IMR-90 (cell line): ENCODE measurements at regions not wholly inside any gene's neighbourhood (a gene's known extent, or its start where the extent isn't known, plus 50 kb on each side); places are given as distances from the start of the nearest gene placed in this dataset.
A peak's percentile ranks its signal among the peaks of the same experiment; 100 is the strongest.

ENCODE experiments used
- ATAC-seq: fragments of 200-7000 bp; cut with Tn5 transposase; 2 replicates; pipeline ENCODE4 v1.9.1; 2020; ENCODE audit warnings: low read depth, mild to moderate bottlenecking, moderate library complexity
- BruUV-seq: library from RNA; stranded (reverse); fragments of 400-500 nt; replicated peaks from 2 replicates; lab custom pipeline; 2021; lab: Mats Ljungman, UMichigan
- CTCF ChIA-PET: fragments of 300-600 bp; formaldehyde crosslinking; extraction: SDS; loops from one replicate; lab custom pipeline; 2021; ENCODE audit warnings: antibody characterized with exemption; lab: Yijun Ruan, JAX
- POLR2A ChIA-PET: fragments of 300-600 bp; sonication (Branson Sonifier 250); formaldehyde crosslinking; loops from one replicate; lab custom pipeline; 2022; ENCODE audit warnings: antibody characterized with exemption; ENCODE audit not compliant: unreplicated experiment; lab: Charles Lee
- DNase-seq: peaks from one replicate; pipeline ENCODE4 v3.0.0; 2013
- H2AFZ ChIP-seq: replicated peaks from 2 replicates; pipeline ENCODE3; 2013; ENCODE audit warnings: low read length, mild to moderate bottlenecking; ENCODE audit not compliant: poor library complexity
- H2AK5ac ChIP-seq: 2 replicates; pipeline ENCODE4 v1.6.1; 2013; ENCODE audit warnings: low read depth, low read length, inconsistent platforms
- H2AK9ac ChIP-seq: replicated peaks from 2 replicates; pipeline ENCODE3; 2013; ENCODE audit warnings: mild to moderate bottlenecking, low read depth, low read length, moderate library complexity; ENCODE audit not compliant: poor library complexity
- H2BK120ac ChIP-seq: 2 replicates; pipeline ENCODE4 v1.6.1; 2013; ENCODE audit warnings: low read depth, low read length, inconsistent platforms
- H2BK15ac ChIP-seq: 3 replicates; pipeline ENCODE4 v1.6.1; 2013; ENCODE audit warnings: low read depth, low read length, inconsistent platforms
- H2BK20ac ChIP-seq: 2 replicates; pipeline ENCODE4 v1.6.1; 2013; ENCODE audit warnings: low read depth, mild to moderate bottlenecking, inconsistent platforms, low read length, moderate library complexity
- H2BK5ac ChIP-seq: 2 replicates; pipeline ENCODE4 v1.6.1; 2013; ENCODE audit warnings: mild to moderate bottlenecking, low read depth, low read length, inconsistent platforms; ENCODE audit not compliant: poor library complexity, severe bottlenecking
- H3K14ac ChIP-seq: replicated peaks from 2 replicates; pipeline ENCODE4 v1.6.1; 2013; ENCODE audit warnings: low read depth, low read length, inconsistent platforms
- H3K18ac ChIP-seq: 2 replicates; pipeline ENCODE4 v1.6.1; 2013; ENCODE audit warnings: low read depth, low read length, control low read depth
- H3K23ac ChIP-seq: 2 replicates; pipeline ENCODE4 v1.6.1; 2013; ENCODE audit warnings: low read depth, low read length, inconsistent platforms
- H3K27ac ChIP-seq: 2 replicates; pipeline ENCODE4 v1.5.1; 2013; ENCODE audit warnings: mild to moderate bottlenecking, control low read depth, low read length; ENCODE audit not compliant: insufficient read depth
- H3K27me3 ChIP-seq: 2 replicates; pipeline ENCODE4 v1.6.1; 2013; ENCODE audit warnings: low read length; ENCODE audit not compliant: control insufficient read depth, insufficient read depth
- H3K36me3 ChIP-seq: 2 replicates; pipeline ENCODE4 v1.6.1; 2013; ENCODE audit warnings: low read length, mixed read lengths; ENCODE audit not compliant: control insufficient read depth, insufficient read depth
- H3K4ac ChIP-seq: 2 replicates; pipeline ENCODE4 v1.6.1; 2013; ENCODE audit warnings: low read depth, low read length, inconsistent platforms
- H3K4me1 ChIP-seq: 2 replicates; pipeline ENCODE4 v1.6.1; 2013; ENCODE audit warnings: low read length, mixed read lengths; ENCODE audit not compliant: control insufficient read depth, insufficient read depth
- H3K4me2 ChIP-seq: 2 replicates; pipeline ENCODE4 v1.6.1; 2013; ENCODE audit warnings: low read depth, mild to moderate bottlenecking, control low read depth, low read length, moderate library complexity
- H3K4me3 ChIP-seq: 2 replicates; pipeline ENCODE4 v1.5.1; 2013; ENCODE audit warnings: low read depth, mild to moderate bottlenecking, control low read depth, low read length, moderate library complexity; ENCODE audit not compliant: insufficient read depth
- H3K56ac ChIP-seq: 2 replicates; pipeline ENCODE4 v1.6.1; 2013; ENCODE audit warnings: low read length, inconsistent platforms; ENCODE audit not compliant: insufficient read depth; ENCODE audit errors: extremely low read depth
- H3K79me1 ChIP-seq, 2 experiments: 2 replicates each; pipeline ENCODE4 v1.6.1; 2013; ENCODE audit warnings: low read length in 2 of 2, inconsistent platforms in 1 of 2, low read depth in 1 of 2
- H3K9ac ChIP-seq: 2 replicates; pipeline ENCODE4 v1.6.1; 2013; ENCODE audit warnings: low read depth, low read length, control low read depth
- H3K9me1 ChIP-seq: 2 replicates; pipeline ENCODE4 v1.6.1; 2013; ENCODE audit warnings: low read length, inconsistent platforms; ENCODE audit not compliant: insufficient read depth
- H3K9me3 ChIP-seq: 2 replicates; pipeline ENCODE4 v1.6.1; 2013; ENCODE audit warnings: low read length; ENCODE audit not compliant: control insufficient read depth, insufficient read depth
- H4K20me1 ChIP-seq: 2 replicates; pipeline ENCODE4 v1.6.1; 2013; ENCODE audit warnings: low read length, inconsistent platforms; ENCODE audit not compliant: insufficient read depth
- H4K5ac ChIP-seq: 2 replicates; pipeline ENCODE4 v1.6.1; 2013; ENCODE audit warnings: mild to moderate bottlenecking, low read depth, low read length, control low read depth
- H4K8ac ChIP-seq, 2 experiments: 2 replicates each; pipeline ENCODE4 v1.6.1; 2013; ENCODE audit warnings: low read depth in 2 of 2, low read length in 2 of 2, control low read depth in 1 of 2, inconsistent platforms in 1 of 2
- H4K91ac ChIP-seq: 2 replicates; pipeline ENCODE4 v1.6.1; 2013; ENCODE audit warnings: low read depth, low read length, inconsistent platforms; ENCODE audit not compliant: insufficient read depth
- BHLHE40 ChIP-seq: fragments of 150-350 bp; IDR thresholded peaks from 2 replicates; pipeline ENCODE4 v1.6.1; 2016; ENCODE audit warnings: mild to moderate bottlenecking, low read depth, low read length
- CEBPB ChIP-seq: IDR thresholded peaks from 2 replicates; pipeline ENCODE4 v1.6.1; 2012; ENCODE audit warnings: low read depth, low read length, improper control_type of control experiment
- CHD1 ChIP-seq: IDR thresholded peaks from 2 replicates; pipeline ENCODE4 v1.6.1; 2012; ENCODE audit warnings: low read depth, low read length, improper control_type of control experiment
- FOS ChIP-seq: fragments of 150-350 bp; IDR thresholded peaks from 2 replicates; pipeline ENCODE4 v1.6.1; 2016; ENCODE audit warnings: low read depth, low read length
- MAFK ChIP-seq: IDR thresholded peaks from 2 replicates; pipeline ENCODE4 v1.6.1; 2012; ENCODE audit warnings: low read depth, low read length, improper control_type of control experiment
- MAZ ChIP-seq: IDR thresholded peaks from 2 replicates; pipeline ENCODE4 v1.6.1; 2012; ENCODE audit warnings: low read depth, mild to moderate bottlenecking, low read length, improper control_type of control experiment, moderate library complexity, borderline replicate concordance
- MXI1 ChIP-seq: IDR thresholded peaks from 2 replicates; pipeline ENCODE4 v1.6.1; 2012; ENCODE audit warnings: low read depth, mild to moderate bottlenecking, low read length, moderate library complexity, borderline replicate concordance
- NFE2L2 ChIP-seq: fragments of 150-350 bp; IDR thresholded peaks from 2 replicates; pipeline ENCODE4 v1.6.1; 2016; ENCODE audit warnings: low read depth, mild to moderate bottlenecking, low read length
- POLR2A ChIP-seq: IDR thresholded peaks from 2 replicates; pipeline ENCODE4 v1.6.1; 2012; ENCODE audit warnings: mild to moderate bottlenecking, low read depth, low read length
- RAD21 ChIP-seq: IDR thresholded peaks from 2 replicates; pipeline ENCODE4 v1.6.1; 2012; ENCODE audit warnings: low read length, improper control_type of control experiment
- RCOR1 ChIP-seq: IDR thresholded peaks from 2 replicates; pipeline ENCODE4 v1.6.1; 2012; ENCODE audit warnings: mild to moderate bottlenecking, low read length, improper control_type of control experiment; ENCODE audit not compliant: insufficient replicate concordance
- RFX5 ChIP-seq: IDR thresholded peaks from 2 replicates; pipeline ENCODE4 v1.8.0; 2012; ENCODE audit warnings: low read depth, mild to moderate bottlenecking, low read length, moderate library complexity
- SMC3 ChIP-seq: fragments of 150-350 bp; IDR thresholded peaks from 2 replicates; pipeline ENCODE4 v1.6.1; 2016; ENCODE audit warnings: low read depth, mild to moderate bottlenecking, antibody characterized with exemption, low read length, moderate library complexity
- WGBS, 2 experiments: methylation state at CpG; one replicate each; pipeline versions ENCODE4 v1.1.5 to v1.1.7; 2013; ENCODE audit warnings: missing lambda C conversion rate in 2 of 2; ENCODE audit not compliant: insufficient read length in 1 of 2; ENCODE audit errors: extremely low coverage in 2 of 2; 5-methylcytosine and 5-hydroxymethylcytosine counted together
- dilution Hi-C: fragments of 300-500 bp; cut with HindIII; formaldehyde crosslinking; loops from one replicate; pipeline ENCODE4 v1.14.3; 2018; ENCODE audit warnings: low sequenced_read_pairs; ENCODE audit not compliant: unreplicated experiment
- in situ Hi-C: fragments of 300-500 bp; cut with MboI; formaldehyde crosslinking; loops from 3 replicates; pipeline ENCODE4 v1.14.3; 2019; ENCODE audit warnings: low sequenced_read_pairs, inconsistent platforms, mixed read lengths
- intact Hi-C: fragments of 100-400 bp; cut with micrococcal nuclease; formaldehyde crosslinking; loops from 2 replicates; pipeline ENCODE4 v1.10.0; 2022
- TF ChIP-seq, protein P1 (sequence below): fragments of 150-350 bp; IDR thresholded peaks from 2 replicates; pipeline ENCODE4 v1.6.1; 2016; ENCODE audit warnings: low read depth, mild to moderate bottlenecking, low read length, moderate library complexity, borderline replicate concordance
- TF ChIP-seq, protein P2 (sequence below): conservative IDR thresholded peaks from 2 replicates; pipeline ENCODE4 v1.5.1; 2012; ENCODE audit warnings: mild to moderate bottlenecking, low read depth, low read length, improper control_type of control experiment
- TF ChIP-seq, protein P3 (sequence below): fragments of 150-350 bp; IDR thresholded peaks from 2 replicates; pipeline ENCODE4 v1.6.1; 2017; ENCODE audit warnings: mild to moderate bottlenecking, antibody characterized with exemption, low read length, low read depth

DNA sequence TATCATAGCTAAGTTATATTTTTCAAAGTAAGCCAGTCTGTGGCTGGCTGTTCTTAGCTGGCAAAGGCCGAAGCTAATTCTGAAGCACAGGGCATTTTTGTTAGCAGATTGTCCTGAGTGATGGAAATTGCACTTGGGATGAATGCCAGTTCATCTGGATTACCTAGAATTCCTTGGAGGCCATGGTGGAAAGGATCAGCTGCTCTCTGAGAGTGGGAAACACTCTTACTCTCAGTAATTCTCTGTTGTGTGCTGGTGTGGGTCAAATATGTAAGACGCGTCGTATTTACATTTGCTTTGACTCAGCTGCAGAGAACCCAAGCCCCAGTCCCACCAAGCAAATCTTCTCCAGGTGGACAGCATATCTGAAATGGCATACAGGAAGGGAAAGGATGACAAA lies 60.7 kb upstream of the C1QTNF9B start:
- no CpG with 5 or more reads among the region's 4 CpGs for WGBS, 2 experiments
- Histone ChIP-seq H3K56ac (no peak overlapping the region), H4K91ac (no peak overlapping the region), H3K18ac (no peak overlapping the region), H2AK9ac (no peak overlapping the region), H4K20me1 (no peaks in the 10 kb centered on the region), H3K9ac (no peak overlapping the region), H3K14ac (no peak overlapping the region; the same call in 1 of the 2 replicates), H4K8ac (no peak overlapping the region; a peak in 1 of 4 replicates), H3K36me3 (no peaks in the 10 kb centered on the region), H2BK120ac (no peak overlapping the region), H3K23ac (no peak overlapping the region), H2AK5ac (no peak overlapping the region), H3K27ac (no peak overlapping the region), H3K4me1 (peaks cover 2% of the 10 kb centered on the region; the same call in 1 of the 2 replicates), H3K4me2 (no peak overlapping the region), H2BK5ac (no peak overlapping the region), H3K9me1 (0 out of 2 replicates have a peak, but pooled peaks cover 5% of the 10 kb centered on the region), H3K4ac (no peak overlapping the region), H3K79me1 (no peaks in the 10 kb centered on the region), H3K4me3 (no peak overlapping the region), H2BK15ac (no peak overlapping the region), H4K5ac (no peak overlapping the region), H2AFZ (peak overlapping the region; percentile 26), H2BK20ac (no peak overlapping the region), H3K9me3 (no peaks in the 10 kb centered on the region), H3K27me3 (no peaks in the 10 kb centered on the region; the same call in 1 of the 2 replicates)
- POLR2A ChIA-PET = no interaction called here
- DNase-seq (peak; percentile 49), ATAC-seq (no peak)
- in situ Hi-C loops = no loop called here
- intact Hi-C loops = no loop called here
- TF ChIP-seq RFX5 (no peak), POLR2A (no peak), SMC3 (no peak), CEBPB (no peak), RCOR1 (no peak), MAZ (no peak), BHLHE40 (no peak), FOS (no peak), CHD1 (no peak), NFE2L2 (no peak), MXI1 (no peak), RAD21 (no peak), MAFK (no peak)
- TF ChIP-seq, protein P1, sequence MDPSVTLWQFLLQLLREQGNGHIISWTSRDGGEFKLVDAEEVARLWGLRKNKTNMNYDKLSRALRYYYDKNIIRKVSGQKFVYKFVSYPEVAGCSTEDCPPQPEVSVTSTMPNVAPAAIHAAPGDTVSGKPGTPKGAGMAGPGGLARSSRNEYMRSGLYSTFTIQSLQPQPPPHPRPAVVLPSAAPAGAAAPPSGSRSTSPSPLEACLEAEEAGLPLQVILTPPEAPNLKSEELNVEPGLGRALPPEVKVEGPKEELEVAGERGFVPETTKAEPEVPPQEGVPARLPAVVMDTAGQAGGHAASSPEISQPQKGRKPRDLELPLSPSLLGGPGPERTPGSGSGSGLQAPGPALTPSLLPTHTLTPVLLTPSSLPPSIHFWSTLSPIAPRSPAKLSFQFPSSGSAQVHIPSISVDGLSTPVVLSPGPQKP = no peak
- TF ChIP-seq, protein P2, sequence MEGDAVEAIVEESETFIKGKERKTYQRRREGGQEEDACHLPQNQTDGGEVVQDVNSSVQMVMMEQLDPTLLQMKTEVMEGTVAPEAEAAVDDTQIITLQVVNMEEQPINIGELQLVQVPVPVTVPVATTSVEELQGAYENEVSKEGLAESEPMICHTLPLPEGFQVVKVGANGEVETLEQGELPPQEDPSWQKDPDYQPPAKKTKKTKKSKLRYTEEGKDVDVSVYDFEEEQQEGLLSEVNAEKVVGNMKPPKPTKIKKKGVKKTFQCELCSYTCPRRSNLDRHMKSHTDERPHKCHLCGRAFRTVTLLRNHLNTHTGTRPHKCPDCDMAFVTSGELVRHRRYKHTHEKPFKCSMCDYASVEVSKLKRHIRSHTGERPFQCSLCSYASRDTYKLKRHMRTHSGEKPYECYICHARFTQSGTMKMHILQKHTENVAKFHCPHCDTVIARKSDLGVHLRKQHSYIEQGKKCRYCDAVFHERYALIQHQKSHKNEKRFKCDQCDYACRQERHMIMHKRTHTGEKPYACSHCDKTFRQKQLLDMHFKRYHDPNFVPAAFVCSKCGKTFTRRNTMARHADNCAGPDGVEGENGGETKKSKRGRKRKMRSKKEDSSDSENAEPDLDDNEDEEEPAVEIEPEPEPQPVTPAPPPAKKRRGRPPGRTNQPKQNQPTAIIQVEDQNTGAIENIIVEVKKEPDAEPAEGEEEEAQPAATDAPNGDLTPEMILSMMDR = no peak
- TF ChIP-seq, protein P3, sequence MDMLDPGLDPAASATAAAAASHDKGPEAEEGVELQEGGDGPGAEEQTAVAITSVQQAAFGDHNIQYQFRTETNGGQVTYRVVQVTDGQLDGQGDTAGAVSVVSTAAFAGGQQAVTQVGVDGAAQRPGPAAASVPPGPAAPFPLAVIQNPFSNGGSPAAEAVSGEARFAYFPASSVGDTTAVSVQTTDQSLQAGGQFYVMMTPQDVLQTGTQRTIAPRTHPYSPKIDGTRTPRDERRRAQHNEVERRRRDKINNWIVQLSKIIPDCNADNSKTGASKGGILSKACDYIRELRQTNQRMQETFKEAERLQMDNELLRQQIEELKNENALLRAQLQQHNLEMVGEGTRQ = no peak
- BruUV-seq = no TSS peak
- CTCF ChIA-PET = interaction anchor here (0.5 to 1.0 kb wide), 2 partner anchors 164 to 270 kb away, joined by 3 read pairs; no protein-coding TSS in a partner anchor
- dilution Hi-C loops = no loop called here
